Fibroblast of mammary gland (primary cell): ENCODE measurements at regions not wholly inside any gene's neighbourhood (a gene's known extent, or its start where the extent isn't known, plus 50 kb on each side); places are given as distances from the start of the nearest gene placed in this dataset.

Source experiments
- DNase-seq: peaks from one replicate; pipeline ENCODE4 v3.0.0-alpha.2; 2010; ENCODE audit warnings: low read depth
- H3K4me3 ChIP-seq: 2 replicates; pipeline ENCODE4 v1.5.1; 2011; ENCODE audit warnings: low read depth, mild to moderate bottlenecking, low read length, moderate library complexity; ENCODE audit not compliant: control insufficient read depth
- TF ChIP-seq, protein P1 (sequence below): conservative IDR thresholded peaks from 2 replicates; pipeline ENCODE4 v1.5.1; 2011; ENCODE audit warnings: low read depth, low read length, inconsistent platforms; ENCODE audit not compliant: control insufficient read depth, insufficient read depth

DNA sequence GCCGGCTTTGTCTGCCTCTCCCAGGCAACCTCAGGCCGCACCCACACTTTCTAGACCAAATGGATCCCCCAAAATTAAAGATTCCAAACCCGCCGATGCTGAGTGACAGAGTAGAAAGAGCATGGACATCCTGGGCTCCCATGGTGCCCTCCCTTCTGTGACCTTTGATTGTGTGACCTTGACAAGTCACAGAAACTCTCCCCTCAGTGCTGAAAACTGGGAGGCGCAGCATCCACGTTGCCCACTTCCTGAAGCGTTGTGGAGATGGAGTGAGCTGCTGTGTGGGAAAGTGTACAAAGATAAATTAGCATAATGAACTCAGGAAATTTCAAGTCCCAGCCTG lies 74.4 kb upstream of the MFGE8 start:
- no peak overlapping the region for H3K4me3 ChIP-seq
- no peak for DNase-seq
- TF ChIP-seq, protein P1, sequence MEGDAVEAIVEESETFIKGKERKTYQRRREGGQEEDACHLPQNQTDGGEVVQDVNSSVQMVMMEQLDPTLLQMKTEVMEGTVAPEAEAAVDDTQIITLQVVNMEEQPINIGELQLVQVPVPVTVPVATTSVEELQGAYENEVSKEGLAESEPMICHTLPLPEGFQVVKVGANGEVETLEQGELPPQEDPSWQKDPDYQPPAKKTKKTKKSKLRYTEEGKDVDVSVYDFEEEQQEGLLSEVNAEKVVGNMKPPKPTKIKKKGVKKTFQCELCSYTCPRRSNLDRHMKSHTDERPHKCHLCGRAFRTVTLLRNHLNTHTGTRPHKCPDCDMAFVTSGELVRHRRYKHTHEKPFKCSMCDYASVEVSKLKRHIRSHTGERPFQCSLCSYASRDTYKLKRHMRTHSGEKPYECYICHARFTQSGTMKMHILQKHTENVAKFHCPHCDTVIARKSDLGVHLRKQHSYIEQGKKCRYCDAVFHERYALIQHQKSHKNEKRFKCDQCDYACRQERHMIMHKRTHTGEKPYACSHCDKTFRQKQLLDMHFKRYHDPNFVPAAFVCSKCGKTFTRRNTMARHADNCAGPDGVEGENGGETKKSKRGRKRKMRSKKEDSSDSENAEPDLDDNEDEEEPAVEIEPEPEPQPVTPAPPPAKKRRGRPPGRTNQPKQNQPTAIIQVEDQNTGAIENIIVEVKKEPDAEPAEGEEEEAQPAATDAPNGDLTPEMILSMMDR: no peak

DNA sequence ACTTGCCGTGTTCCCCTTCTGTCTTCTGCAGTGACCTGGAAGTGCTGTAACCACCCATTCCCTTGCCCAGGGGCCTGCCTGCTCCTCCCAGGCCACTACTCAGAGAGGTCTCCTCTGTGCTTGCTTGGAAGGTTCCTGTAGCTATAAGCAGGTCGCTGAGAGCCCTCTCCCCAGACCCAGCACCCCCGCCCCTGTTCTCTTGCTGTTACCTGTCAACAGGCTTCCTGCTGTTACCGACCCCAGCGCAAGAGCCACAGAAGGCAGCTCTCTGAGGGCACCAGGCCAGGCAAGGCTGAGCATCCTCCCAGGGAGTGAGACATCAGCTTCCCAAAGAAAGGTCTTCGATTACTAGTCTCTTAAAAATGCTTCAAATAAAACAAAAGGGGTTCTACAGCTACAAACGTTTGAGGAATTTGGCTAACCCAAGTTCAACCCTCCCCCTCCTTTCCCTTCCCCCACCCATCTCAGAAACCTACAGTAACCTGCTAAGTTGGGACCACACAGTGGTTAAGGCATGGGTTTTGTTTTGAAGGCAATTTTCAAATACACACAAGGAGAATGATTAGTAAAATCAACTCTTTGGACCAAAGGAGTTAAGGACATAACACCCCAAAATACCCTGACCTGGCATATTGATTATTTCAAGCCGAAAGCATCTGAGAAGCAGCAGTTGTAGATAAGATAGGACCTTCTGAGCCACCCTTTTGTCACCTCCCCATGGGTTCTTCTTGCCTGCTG lies 74.9 kb upstream of the MFGE8 start:
- no peak for DNase-seq
- TF ChIP-seq, protein P1: no peak
- H3K4me3 ChIP-seq: no peak overlapping the region

DNA sequence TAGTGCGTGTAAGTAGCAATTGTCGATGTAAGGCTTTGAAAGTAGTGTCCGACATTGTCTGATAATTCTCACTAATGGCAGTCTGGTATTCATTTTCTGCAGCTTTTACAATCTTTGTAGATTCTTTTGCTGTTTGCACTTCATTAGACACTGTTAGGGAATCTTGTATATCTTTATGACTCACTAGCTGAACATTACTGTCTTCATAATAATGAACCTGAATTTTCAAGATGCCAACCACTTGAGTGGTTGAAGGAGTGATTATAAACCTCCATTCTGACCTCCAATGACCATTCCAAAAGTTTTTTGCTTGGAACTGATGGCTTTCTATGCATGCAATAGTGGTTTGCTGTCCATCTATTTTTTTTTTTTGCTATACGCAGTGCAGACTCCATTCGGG lies 76.4 kb upstream of the MFGE8 start:
- peak overlapping the region; percentile 15 for H3K4me3 ChIP-seq
- TF ChIP-seq, protein P1: no peak
- DNase-seq: peak; percentile 69

DNA sequence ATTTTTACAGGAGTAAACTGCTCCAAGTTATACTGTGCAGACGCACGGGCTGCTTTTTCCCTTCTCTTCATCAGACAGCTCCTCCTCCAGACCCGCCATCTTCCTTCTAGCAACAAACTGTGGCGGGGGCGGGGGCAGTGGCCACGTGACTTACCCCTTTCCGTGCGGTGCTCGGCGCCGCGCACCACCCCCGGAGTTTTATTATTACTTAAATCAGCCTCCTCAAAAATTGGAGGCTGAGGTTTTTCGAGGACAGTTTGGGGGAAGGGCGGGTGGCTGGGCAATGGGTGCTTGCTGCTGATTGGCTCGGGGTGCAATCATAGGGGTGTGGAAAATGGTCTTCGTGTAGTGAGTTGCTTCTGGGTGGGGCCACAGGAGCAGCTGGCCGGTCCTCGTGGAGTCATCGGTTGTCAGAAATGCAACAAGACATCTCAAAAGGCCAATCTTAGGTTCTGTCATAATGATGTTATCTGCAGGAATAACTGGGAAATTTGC lies 77.1 kb upstream of the MFGE8 start:
- H3K4me3 ChIP-seq: peak overlapping the region; percentile 15
- TF ChIP-seq, protein P1: no peak
- peak; percentile 60 for DNase-seq

DNA sequence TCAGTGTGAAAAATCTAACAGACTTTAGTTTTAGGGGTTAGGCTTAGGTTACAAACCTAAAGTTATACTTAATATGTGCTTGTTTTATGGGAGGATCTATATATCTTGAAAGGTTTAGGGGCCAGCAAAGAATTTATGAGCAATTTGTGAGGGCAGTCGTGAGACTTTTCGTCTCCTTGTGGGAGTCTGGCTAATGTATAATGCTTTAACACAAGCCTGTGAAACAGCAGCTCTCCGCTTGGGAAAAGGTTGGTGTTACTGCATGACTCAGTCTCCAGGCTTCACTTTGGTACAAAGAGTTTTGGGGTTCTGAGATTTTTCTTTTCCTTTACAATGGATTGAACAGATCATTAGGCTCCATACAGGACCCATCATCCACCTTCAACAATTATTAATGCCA lies 79.0 kb upstream of the MFGE8 start:
- no peak overlapping the region for H3K4me3 ChIP-seq
- TF ChIP-seq, protein P1: no peak
- DNase-seq: no peak

DNA sequence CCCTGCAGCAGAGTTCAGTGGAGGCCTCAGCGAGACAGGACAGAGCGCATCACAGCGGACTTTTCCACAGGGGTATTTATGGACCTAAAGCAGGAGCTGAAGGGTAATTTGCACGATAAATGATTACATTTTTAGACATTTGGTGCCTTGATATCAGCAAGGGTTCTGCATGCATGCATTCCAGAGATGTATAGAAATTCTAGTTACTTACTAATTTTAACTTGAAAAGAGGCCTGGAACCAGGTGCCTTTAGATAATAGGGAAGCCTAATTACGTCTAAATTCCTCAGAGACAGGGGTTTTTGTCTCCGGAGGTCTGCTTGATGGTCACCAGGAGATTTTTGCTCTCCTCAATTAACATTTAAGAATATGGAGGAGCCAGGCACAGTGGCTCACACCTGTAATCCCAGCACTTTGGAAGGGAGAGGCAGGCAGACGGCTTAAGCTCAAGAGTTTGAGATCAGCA lies 79.8 kb upstream of the MFGE8 start:
- TF ChIP-seq, protein P1: no peak
- no peak for DNase-seq
- no peak overlapping the region for H3K4me3 ChIP-seq
